Prostate gland (tissue), 2 donors: ENCODE measurements at regions not wholly inside any gene's neighbourhood (a gene's known extent, or its start where the extent isn't known, plus 50 kb on each side); places are given as distances from the start of the nearest gene placed in this dataset.

Experiments
- DNase-seq: peaks from one replicate; pipeline ENCODE4 v3.0.0-alpha.2; 2019; ENCODE audit warnings: low spot score
- H3K27ac ChIP-seq, 2 donors: fragments of 200-600 bp; sonication (generic); 2 replicates each; pipeline ENCODE4 v1.5.1; 2017 to 2019
- H3K27me3 ChIP-seq: fragments of 200-600 bp; sonication (generic); replicated peaks from 2 replicates; pipeline ENCODE4 v1.5.1; 2019; ENCODE audit not compliant: insufficient read depth
- H3K36me3 ChIP-seq, 2 donors: fragments of 200-600 bp; sonication (generic); 1 replicate in 1 of 2; 2 replicates in 1 of 2; pipeline versions ENCODE4 v1.5.1 to v1.8.1; 2017 to 2019
- H3K4me1 ChIP-seq: fragments of 200-600 bp; sonication (generic); replicated peaks from 2 replicates; pipeline ENCODE4 v1.5.1; 2019
- H3K4me3 ChIP-seq, 2 donors: fragments of 200-600 bp; sonication (generic); 2 replicates each; pipeline ENCODE4 v1.5.1; 2017 to 2019
- H3K9me3 ChIP-seq: fragments of 200-600 bp; sonication (generic); 2 replicates; pipeline ENCODE4 v1.5.1; 2017
- POLR2A ChIP-seq: fragments of 450-650 bp; IDR thresholded peaks from one replicate; pipeline ENCODE4 v1.6.1; 2016; ENCODE audit warnings: antibody characterized with exemption, mild to moderate bottlenecking
- POLR2AphosphoS5 ChIP-seq: sonication (generic); formaldehyde crosslinking; IDR thresholded peaks from one replicate; pipeline ENCODE4 v1.6.1; 2017; ENCODE audit warnings: antibody characterized with exemption
- WGBS: methylation state at CpG from one replicate; pipeline ENCODE4 v1.1.5; 2018; 5-methylcytosine and 5-hydroxymethylcytosine counted together
- intact Hi-C: fragments of 100-400 bp; cut with DNase I; formaldehyde crosslinking; loops from one replicate; pipeline ENCODE4 v1.14.2; 2022
- TF ChIP-seq, protein P1 (sequence below), 4 experiments: fragments of 200-600 bp in 2 of 4; fragments of 450-650 bp in 2 of 4; sonication (generic) in 2 of 4; IDR thresholded peaks; 1 replicate in 3 of 4; 2 replicates in 1 of 4; pipeline ENCODE4 v1.5.1; 2016 to 2019; ENCODE audit warnings: antibody characterized with exemption in 4 of 4, mild to moderate bottlenecking in 2 of 4, moderate library complexity in 2 of 4

DNA sequence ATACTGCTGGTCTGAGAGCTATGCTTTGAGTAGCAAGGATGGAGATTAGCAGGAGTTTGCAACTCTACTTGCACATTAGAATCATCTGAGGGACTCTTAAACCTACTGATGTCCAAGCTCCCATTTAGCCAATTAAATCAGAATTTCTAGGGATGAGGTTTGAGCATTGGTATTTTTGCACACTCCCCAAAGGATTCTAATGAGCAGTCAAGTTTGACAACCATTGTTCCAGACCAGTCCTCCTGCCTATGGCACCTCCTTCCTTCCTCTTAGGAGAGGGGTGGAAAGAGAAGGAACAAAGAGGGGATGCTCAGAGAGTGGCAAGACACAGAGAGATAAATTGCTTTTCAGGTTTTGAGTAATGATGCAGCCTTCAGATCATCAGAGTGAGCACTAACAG lies 275.5 kb upstream of the ROPN1 start:
- no peaks in the 10 kb centered on the region for H3K9me3 ChIP-seq
- TF ChIP-seq POLR2A = no peak
- TF ChIP-seq, protein P1, sequence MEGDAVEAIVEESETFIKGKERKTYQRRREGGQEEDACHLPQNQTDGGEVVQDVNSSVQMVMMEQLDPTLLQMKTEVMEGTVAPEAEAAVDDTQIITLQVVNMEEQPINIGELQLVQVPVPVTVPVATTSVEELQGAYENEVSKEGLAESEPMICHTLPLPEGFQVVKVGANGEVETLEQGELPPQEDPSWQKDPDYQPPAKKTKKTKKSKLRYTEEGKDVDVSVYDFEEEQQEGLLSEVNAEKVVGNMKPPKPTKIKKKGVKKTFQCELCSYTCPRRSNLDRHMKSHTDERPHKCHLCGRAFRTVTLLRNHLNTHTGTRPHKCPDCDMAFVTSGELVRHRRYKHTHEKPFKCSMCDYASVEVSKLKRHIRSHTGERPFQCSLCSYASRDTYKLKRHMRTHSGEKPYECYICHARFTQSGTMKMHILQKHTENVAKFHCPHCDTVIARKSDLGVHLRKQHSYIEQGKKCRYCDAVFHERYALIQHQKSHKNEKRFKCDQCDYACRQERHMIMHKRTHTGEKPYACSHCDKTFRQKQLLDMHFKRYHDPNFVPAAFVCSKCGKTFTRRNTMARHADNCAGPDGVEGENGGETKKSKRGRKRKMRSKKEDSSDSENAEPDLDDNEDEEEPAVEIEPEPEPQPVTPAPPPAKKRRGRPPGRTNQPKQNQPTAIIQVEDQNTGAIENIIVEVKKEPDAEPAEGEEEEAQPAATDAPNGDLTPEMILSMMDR (IDR thresholded peaks at IDR 0.05) = no peak
- TF ChIP-seq POLR2AphosphoS5 = no peak
- H3K27ac ChIP-seq = no peak overlapping the region
- no peaks in the 10 kb centered on the region for H3K4me1 ChIP-seq
- intact Hi-C loops = no loop called here
- H3K27me3 ChIP-seq = no peaks in the 10 kb centered on the region
- no peaks in the 10 kb centered on the region for H3K36me3 ChIP-seq
- no peak overlapping the region for H3K4me3 ChIP-seq
- no peak for DNase-seq

GRCh38 chr3:124268355-124268754 lies 276.4 kb upstream of the ROPN1 start:
- no peak overlapping the region for H3K27ac ChIP-seq
- WGBS = 84% methylated on average over 2 of the region's 2 CpGs
- H3K36me3 ChIP-seq = no peaks in the 10 kb centered on the region

GRCh38 chr3:124269619-124270018 lies 277.7 kb upstream of the ROPN1 start:
- TF ChIP-seq POLR2AphosphoS5 (no peak), POLR2A (no peak)
- TF ChIP-seq, protein P1 (IDR thresholded peaks at IDR 0.05) = no peak
- DNase-seq = no peak
- 71% methylated on average over 1 of the region's 1 CpG for WGBS
- no peaks in the 10 kb centered on the region for H3K36me3 ChIP-seq
- no peaks in the 10 kb centered on the region for H3K27me3 ChIP-seq
- no peak overlapping the region for H3K4me3 ChIP-seq
- no peaks in the 10 kb centered on the region for H3K9me3 ChIP-seq
- no peaks in the 10 kb centered on the region for H3K4me1 ChIP-seq
- intact Hi-C loops = no loop called here
- no peak overlapping the region for H3K27ac ChIP-seq

More at GRCh38 chr3:124268355-124268754, 276.4 kb upstream of the ROPN1 start:
- intact Hi-C loops = no loop called here
- Histone ChIP-seq H3K4me3 (no peak overlapping the region), H3K27me3 (no peaks in the 10 kb centered on the region), H3K9me3 (no peaks in the 10 kb centered on the region), H3K4me1 (no peaks in the 10 kb centered on the region)
- TF ChIP-seq, protein P1 (IDR thresholded peaks at IDR 0.05) = no peak
- TF ChIP-seq POLR2AphosphoS5 (no peak), POLR2A (no peak)
- no peak for DNase-seq

DNA sequence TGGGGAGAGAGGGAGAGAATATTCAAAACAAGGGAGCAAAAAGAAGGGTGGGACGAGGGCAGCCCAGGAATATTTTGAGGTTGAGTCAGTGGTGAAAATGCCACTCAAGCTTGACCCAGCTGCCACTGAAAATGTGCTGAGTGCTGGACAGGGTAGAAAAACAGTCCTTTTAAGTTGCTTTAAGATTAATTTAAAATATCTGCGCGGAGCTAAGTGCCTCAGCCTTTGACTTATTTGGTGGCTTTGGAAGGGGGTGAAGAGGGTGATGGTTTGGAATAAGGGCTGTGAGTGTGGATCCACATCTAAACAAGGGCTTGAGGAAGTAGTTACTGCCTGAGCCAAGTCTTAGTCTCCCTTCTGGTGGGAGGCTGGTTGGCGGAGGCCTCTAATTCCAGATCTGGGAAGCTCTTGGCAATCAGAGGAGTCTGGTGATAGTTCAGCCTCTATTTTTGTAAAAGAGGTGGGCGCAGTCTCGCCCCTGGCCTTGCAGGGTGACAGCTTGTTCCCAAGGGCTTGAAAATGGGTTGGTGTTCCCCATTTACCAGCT lies 280.8 kb upstream of the ROPN1 start:
- H3K27ac ChIP-seq = no peak overlapping the region

GRCh38 chr3:124273651-124274050 lies 281.7 kb upstream of the ROPN1 start:
- no peaks in the 10 kb centered on the region for H3K36me3 ChIP-seq
- no peak overlapping the region for H3K27ac ChIP-seq
- no peak for TF ChIP-seq POLR2A
- TF ChIP-seq, protein P1 (IDR thresholded peaks at IDR 0.05) = no peak
- no peak for TF ChIP-seq POLR2AphosphoS5
- peaks cover 7% of the 10 kb centered on the region for H3K4me1 ChIP-seq
- no peaks in the 10 kb centered on the region for H3K9me3 ChIP-seq
- DNase-seq = no peak
- intact Hi-C loops = no loop called here
- no peaks in the 10 kb centered on the region for H3K27me3 ChIP-seq
- H3K4me3 ChIP-seq = no peak overlapping the region
- 88% methylated on average over 3 of the region's 3 CpGs for WGBS

More for the DNA sequence above, 280.8 kb upstream of the ROPN1 start:
- H3K9me3 ChIP-seq = no peaks in the 10 kb centered on the region
- TF ChIP-seq, protein P1 (IDR thresholded peaks at IDR 0.05) = no peak
- no peak for DNase-seq
- H3K36me3 ChIP-seq = no peaks in the 10 kb centered on the region
- WGBS = 70% methylated on average over 6 of the region's 6 CpGs
- intact Hi-C loops = no loop called here
- peaks cover 7% of the 10 kb centered on the region for H3K4me1 ChIP-seq
- H3K4me3 ChIP-seq = no peak overlapping the region
- no peaks in the 10 kb centered on the region for H3K27me3 ChIP-seq
